ENCODE measurements at regions not wholly inside any gene's neighbourhood (a gene's known extent, or its start where the extent isn't known, plus 50 kb on each side); places are given as distances from the start of the nearest gene placed in this dataset.
A peak's percentile ranks its signal among the peaks of the same experiment; 100 is the strongest.
"Not testable (repeated sequence)": the region's sequence is repeated elsewhere in the genome, so short reads cannot be mapped to it uniquely, and the experiment has no call there.

- ATAC-seq (ENCODE audit: low read depth in 2 of 2): peak; percentile 95
- Mint-ChIP-seq H3K4me3 (peak overlapping the region; percentile 13 to 77 (median 62)), H3K36me3 (peaks cover 0 to 4% of the 10 kb centered on the region in 2 donors), H3K9me3 (peaks cover 0 to 10% (median 6%) of the 10 kb centered on the region in 7 donors), H3K27me3 (no peaks in the 10 kb centered on the region), H3K27ac (peak overlapping the region; percentile 66 to 97 (median 84)), H3K4me1 (peaks cover 5 to 12% (median 6%) of the 10 kb centered on the region in 3 donors)
- DNase-seq: peak; percentile 67
Measured at GRCh38 chr5:50501491-50502228, 60.6 kb upstream of the EMB start.

- H3K9me3 Mint-ChIP-seq; H3K27ac Mint-ChIP-seq; H3K4me3 Mint-ChIP-seq; H3K27me3 Mint-ChIP-seq; H3K36me3 Mint-ChIP-seq; ATAC-seq (ENCODE audit: low read depth in 2 of 2); H3K4me1 Mint-ChIP-seq: not testable (repeated sequence)
- DNase-seq: peak; percentile 12
Measured at GRCh38 chr5:50513028-50513457, 72.0 kb upstream of the EMB start.

DNA sequence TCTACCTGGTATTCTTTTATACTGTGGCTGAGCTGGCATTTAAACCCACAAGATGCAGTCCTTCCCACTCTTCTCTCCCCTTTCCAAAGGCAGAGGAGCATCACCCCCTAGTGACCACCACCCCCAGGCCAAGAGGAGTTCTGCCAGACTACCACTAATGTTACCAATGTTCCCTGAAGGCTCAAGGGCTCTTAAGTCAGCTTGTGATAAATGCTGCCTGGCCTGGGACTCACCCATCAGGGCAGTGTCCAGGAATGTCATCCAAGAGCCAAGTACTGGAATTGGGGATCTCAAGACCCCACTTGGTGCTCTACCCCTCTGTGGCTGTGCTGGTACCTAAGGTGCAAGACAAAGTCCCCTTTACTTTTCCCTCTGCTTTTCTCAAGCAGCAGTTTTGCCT is 80.0 kb upstream of the EMB start:
- H3K9me3 Mint-ChIP-seq: peaks cover 0 to 14% (median 4%) of the 10 kb centered on the region in 7 donors
- not testable (repeated sequence) for H3K36me3 Mint-ChIP-seq; H3K27me3 Mint-ChIP-seq; ATAC-seq (ENCODE audit: low read depth in 2 of 2); H3K4me3 Mint-ChIP-seq; DNase-seq; H3K4me1 Mint-ChIP-seq; H3K27ac Mint-ChIP-seq

DNA sequence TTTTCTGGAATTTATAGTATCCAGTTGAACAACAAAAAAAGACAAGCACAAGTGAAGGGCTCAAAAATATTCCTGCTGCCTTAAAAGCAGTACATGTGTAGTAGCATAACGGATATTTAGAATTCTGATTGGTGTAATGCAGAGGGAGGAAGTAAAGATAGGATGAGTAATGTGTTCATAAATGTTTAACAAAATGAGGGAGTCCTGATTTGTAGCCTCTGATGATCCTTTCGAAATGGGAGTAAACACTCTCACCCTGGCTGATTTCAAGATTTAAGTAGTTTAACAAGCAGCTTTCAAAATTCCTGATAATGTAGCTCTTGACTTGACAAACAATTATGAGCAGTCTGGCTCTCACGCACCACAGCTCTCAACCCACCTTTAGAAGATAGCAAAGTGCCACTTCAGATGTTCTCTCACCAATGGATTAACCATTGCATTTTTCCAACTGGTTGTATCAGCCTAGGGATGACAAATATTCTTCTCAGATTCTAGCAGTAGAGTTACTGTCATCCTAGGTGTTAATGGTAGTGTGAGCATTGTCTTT is 86.5 kb upstream of the EMB start:
- not testable (repeated sequence) for H3K4me3 Mint-ChIP-seq; H3K9me3 Mint-ChIP-seq; ATAC-seq (ENCODE audit: low read depth in 2 of 2); H3K4me1 Mint-ChIP-seq; H3K27ac Mint-ChIP-seq; DNase-seq; H3K36me3 Mint-ChIP-seq
- H3K27me3 Mint-ChIP-seq: peaks cover 0 to 10% (median 0%) of the 10 kb centered on the region in 3 donors

DNA sequence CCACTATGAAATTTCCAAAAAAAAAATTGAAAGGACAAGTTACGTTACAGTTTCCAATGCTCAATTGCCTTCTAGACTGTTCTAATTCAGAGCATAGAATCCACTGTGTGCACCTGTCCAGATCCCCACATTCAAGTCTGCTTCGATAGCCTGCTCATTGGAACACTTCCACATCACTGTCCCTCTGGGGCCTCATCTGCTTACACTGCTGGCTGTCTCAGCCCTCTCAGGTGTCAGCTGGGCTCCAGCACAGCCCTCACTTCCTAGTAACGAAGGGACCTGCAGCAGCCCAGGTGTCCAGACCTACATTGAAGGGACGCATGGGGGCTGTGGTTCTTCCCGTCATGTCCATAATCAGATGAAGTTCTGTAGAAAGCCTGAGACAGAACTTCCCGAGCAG is 94.3 kb upstream of the EMB start:
- no peak for ATAC-seq (ENCODE audit: low read depth in 2 of 2)
- Mint-ChIP-seq H3K27ac (no peak overlapping the region), H3K36me3 (no peaks in the 10 kb centered on the region), H3K4me1 (peaks cover 7 to 19% (median 10%) of the 10 kb centered on the region in 3 donors), H3K4me3 (no peak overlapping the region), H3K9me3 (peaks cover 0 to 6% (median 0%) of the 10 kb centered on the region in 7 donors), H3K27me3 (peaks cover 0 to 10% (median 0%) of the 10 kb centered on the region in 3 donors)
- DNase-seq: no peak

- not testable (repeated sequence) for H3K27me3 Mint-ChIP-seq, H3K27ac Mint-ChIP-seq, DNase-seq, H3K4me3 Mint-ChIP-seq, H3K36me3 Mint-ChIP-seq
- Mint-ChIP-seq H3K9me3 (peaks cover 0 to 12% (median 6%) of the 10 kb centered on the region in 7 donors), H3K4me1 (peaks cover 7 to 19% (median 10%) of the 10 kb centered on the region in 3 donors)
- peak in 1 of 2 donors; percentile 52 for ATAC-seq (ENCODE audit: low read depth in 2 of 2)
Measured at GRCh38 chr5:50537534-50537933, 96.4 kb upstream of the EMB start.

DNA sequence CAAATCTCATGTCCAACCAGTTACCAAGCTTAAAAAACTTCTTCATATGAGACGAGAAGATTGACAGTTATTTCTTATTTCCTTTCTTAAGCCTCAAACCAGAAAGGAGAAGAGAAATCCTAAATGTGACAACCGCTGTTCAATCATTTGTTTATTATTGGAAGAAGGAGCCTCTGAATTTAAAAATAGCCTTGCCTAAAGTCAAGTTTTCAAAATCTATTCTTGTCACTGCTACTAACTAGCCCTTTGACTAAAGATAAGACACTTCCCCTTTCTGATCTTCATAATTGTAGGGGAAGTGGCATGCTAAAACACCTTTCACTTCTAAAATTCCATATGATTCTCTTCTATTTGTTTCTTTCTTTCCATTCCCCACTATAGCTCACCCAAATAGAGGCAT is 106.2 kb upstream of the EMB start:
- Mint-ChIP-seq H3K4me1 (peaks cover 11 to 14% (median 11%) of the 10 kb centered on the region in 3 donors), H3K9me3 (peaks cover 1 to 7% (median 5%) of the 10 kb centered on the region in 7 donors), H3K4me3 (peak overlapping the region in 3 of 8 donors; percentile 3 to 15 (median 9)), H3K27me3 (no peaks in the 10 kb centered on the region), H3K36me3 (peaks cover 0 to 3% of the 10 kb centered on the region in 2 donors), H3K27ac (peak overlapping the region in 4 of 6 donors; percentile 4 to 85 (median 14))
- DNase-seq (peak; percentile 15), ATAC-seq (ENCODE audit: low read depth in 2 of 2) (peak; percentile 63 to 84)

DNA sequence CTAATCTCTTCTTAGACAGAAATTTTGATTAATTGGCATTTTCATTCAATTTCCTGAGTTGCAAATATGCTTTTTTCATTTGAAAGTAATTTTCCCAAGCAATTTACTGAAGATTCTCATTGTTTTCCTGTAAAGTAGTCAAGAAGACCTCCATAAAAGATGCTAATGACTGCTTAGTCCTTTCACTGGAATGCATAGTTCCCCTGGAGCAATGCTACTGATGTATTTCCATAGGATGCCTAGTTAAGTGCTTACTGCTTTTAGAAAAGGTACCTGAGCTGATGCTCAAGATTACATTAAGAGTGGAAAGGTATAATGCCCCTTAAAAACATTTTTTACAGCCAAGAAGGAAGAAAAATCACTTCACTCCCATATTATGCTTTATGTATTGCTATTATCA is 109.2 kb upstream of the EMB start:
- Mint-ChIP-seq H3K36me3 (no peaks in the 10 kb centered on the region), H3K4me3 (no peak overlapping the region), H3K9me3 (no peaks in the 10 kb centered on the region), H3K27me3 (no peaks in the 10 kb centered on the region), H3K4me1 (peaks cover 6 to 24% (median 11%) of the 10 kb centered on the region in 3 donors), H3K27ac (no peak overlapping the region)
- ATAC-seq (ENCODE audit: low read depth in 2 of 2) (no peak), DNase-seq (no peak)

DNA sequence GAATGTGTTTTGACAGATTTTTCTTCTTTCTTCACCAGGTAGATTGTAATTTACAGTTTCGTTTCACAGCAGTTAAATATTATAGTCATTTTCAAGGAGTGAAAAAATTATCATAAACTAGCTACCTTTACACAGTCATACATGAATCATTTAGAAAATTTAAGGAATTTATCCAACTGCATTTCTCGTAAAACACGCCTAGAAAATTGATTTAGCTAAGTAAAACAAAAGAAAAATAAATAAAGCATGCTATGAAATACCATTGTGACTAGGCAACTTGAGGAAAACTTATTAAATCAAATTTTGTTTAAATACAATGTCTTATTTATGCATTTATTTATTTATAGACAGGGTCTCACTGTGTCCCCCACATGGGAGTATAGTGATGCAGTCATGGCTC is 109.9 kb upstream of the EMB start:
- no peak for ATAC-seq (ENCODE audit: low read depth in 2 of 2)
- peaks cover 6 to 24% (median 11%) of the 10 kb centered on the region in 3 donors for H3K4me1 Mint-ChIP-seq

DNA sequence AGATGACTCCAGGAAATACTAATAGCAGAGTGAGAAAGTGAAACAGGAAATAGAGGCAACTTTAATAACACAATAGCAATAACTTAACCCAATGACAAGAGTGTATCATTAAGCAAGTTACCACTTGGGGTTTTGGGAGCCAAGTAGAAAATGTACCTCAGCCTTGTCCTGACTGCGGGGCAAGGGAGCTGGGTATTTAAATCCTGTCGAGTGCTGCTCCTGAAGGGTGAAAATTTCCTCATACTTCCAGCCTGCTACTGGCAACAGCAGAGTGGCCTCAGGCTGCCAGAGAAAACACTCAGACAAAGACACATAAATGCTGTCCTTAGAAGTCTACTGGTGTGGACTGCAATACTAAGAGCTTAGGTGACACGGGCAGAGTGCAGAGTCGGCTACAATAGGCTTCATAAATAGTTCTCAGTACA is 112.5 kb upstream of the EMB start:
- no peak overlapping the region for H3K4me3 Mint-ChIP-seq

More for the DNA sequence above, 109.9 kb upstream of the EMB start:
- Mint-ChIP-seq H3K36me3 (no peaks in the 10 kb centered on the region), H3K27me3 (no peaks in the 10 kb centered on the region), H3K27ac (no peak overlapping the region), H3K4me3 (no peak overlapping the region), H3K9me3 (no peaks in the 10 kb centered on the region)
- no peak for DNase-seq

GRCh38 chr5:50558640-50559039 is 107.8 kb upstream of the PARP8 start:
- H3K4me3 Mint-ChIP-seq; H3K36me3 Mint-ChIP-seq; H3K9me3 Mint-ChIP-seq; H3K27ac Mint-ChIP-seq; H3K27me3 Mint-ChIP-seq; ATAC-seq (ENCODE audit: low read depth in 2 of 2); DNase-seq: not testable (repeated sequence)
- H3K4me1 Mint-ChIP-seq: peaks cover 0 to 12% (median 6%) of the 10 kb centered on the region in 3 donors

More for the DNA sequence above, 112.5 kb upstream of the EMB start:
- Mint-ChIP-seq H3K4me1 (peaks cover 0 to 10% (median 0%) of the 10 kb centered on the region in 3 donors), H3K36me3 (no peaks in the 10 kb centered on the region), H3K9me3 (no peaks in the 10 kb centered on the region), H3K27ac (peak overlapping the region in 1 of 6 donors; percentile 49), H3K27me3 (no peaks in the 10 kb centered on the region)
- DNase-seq: no peak
- ATAC-seq (ENCODE audit: low read depth in 2 of 2): no peak

DNA sequence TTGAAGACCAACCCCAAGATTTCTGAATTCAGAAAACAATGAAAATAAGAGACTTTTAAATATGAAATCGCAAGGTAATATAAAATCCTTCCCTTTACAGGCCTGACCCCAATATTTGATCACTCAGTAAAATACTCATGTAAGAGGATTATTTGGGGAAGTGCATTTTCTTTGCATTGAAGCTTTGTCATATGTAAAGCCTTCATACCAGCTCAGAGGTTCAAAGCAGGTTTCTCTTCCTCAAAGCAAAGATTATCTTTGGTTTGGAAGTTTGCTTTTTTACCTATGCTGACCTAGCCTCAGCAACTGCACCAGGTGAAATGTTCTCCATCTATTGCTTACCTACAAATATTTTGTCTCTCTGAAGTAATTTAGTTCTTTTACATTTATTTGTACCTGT is 106.5 kb upstream of the PARP8 start:
- H3K4me3 Mint-ChIP-seq: no peak overlapping the region
- H3K4me1 Mint-ChIP-seq: peaks cover 0 to 14% (median 6%) of the 10 kb centered on the region in 3 donors
- DNase-seq (no peak), ATAC-seq (ENCODE audit: low read depth in 2 of 2) (peak; percentile 41 to 73)
- H3K27me3 Mint-ChIP-seq: no peaks in the 10 kb centered on the region
- H3K9me3 Mint-ChIP-seq: no peaks in the 10 kb centered on the region
- H3K27ac Mint-ChIP-seq: no peak overlapping the region
- no peaks in the 10 kb centered on the region for H3K36me3 Mint-ChIP-seq

GRCh38 chr5:50562694-50563093 is 103.7 kb upstream of the PARP8 start:
- H3K4me3 Mint-ChIP-seq: no peak overlapping the region
- no peak overlapping the region for H3K27ac Mint-ChIP-seq
- H3K9me3 Mint-ChIP-seq: peaks cover 0 to 2% (median 0%) of the 10 kb centered on the region in 7 donors
- DNase-seq (no peak), ATAC-seq (ENCODE audit: low read depth in 2 of 2) (no peak)
- no peaks in the 10 kb centered on the region for H3K27me3 Mint-ChIP-seq
- peaks cover 0 to 12% (median 6%) of the 10 kb centered on the region in 3 donors for H3K4me1 Mint-ChIP-seq
- H3K36me3 Mint-ChIP-seq: peaks cover 0 to 4% of the 10 kb centered on the region in 2 donors

- no peak for DNase-seq
- peaks cover 0 to 6% (median 4%) of the 10 kb centered on the region in 7 donors for H3K9me3 Mint-ChIP-seq
- H3K27me3 Mint-ChIP-seq: no peaks in the 10 kb centered on the region
- no peak for ATAC-seq (ENCODE audit: low read depth in 2 of 2)
- peaks cover 0 to 10% of the 10 kb centered on the region in 2 donors for H3K36me3 Mint-ChIP-seq
- peak overlapping the region in 3 of 6 donors; percentile 4 to 44 (median 42) for H3K27ac Mint-ChIP-seq
- H3K4me1 Mint-ChIP-seq: peaks cover 0 to 12% (median 6%) of the 10 kb centered on the region in 3 donors
- peak overlapping the region in 1 of 8 donors; percentile 2 for H3K4me3 Mint-ChIP-seq
Measured at GRCh38 chr5:50564079-50564478, 102.4 kb upstream of the PARP8 start.
